HG03432 (cell line): ENCODE measurements at regions not wholly inside any gene's neighbourhood (a gene's known extent, or its start where the extent isn't known, plus 50 kb on each side); places are given as distances from the start of the nearest gene placed in this dataset.
"Not testable (repeated sequence)": the region's sequence is repeated elsewhere in the genome, so short reads cannot be mapped to it uniquely, and the experiment has no call there.

Experiments
- ATAC-seq: cut with Tn5 transposase; IDR thresholded peaks from one replicate; pipeline ENCODE4 v1.9.1; 2021; ENCODE audit warnings: mild to moderate bottlenecking, moderate library complexity; ENCODE audit not compliant: unreplicated experiment

DNA sequence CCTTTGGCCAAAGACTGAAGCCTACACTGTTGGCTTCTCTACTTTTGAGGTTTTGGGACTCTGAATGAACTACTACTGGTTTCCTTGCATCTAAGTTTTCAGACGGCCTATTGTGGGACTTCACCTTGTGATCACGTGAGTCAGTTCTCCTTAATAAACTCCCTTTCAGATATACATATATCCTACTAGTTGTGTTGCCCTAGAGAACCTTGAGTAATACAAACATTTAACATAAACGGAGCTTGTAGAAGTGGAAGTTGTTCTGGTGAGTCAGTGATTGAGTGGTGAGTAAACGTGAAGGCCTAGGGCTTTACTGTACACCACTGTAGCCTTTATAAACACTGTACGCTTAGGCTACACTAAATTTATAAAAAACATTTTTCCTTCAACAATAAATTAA, 107.2 kb upstream of the CDH2 start:
- ATAC-seq = no peak

DNA sequence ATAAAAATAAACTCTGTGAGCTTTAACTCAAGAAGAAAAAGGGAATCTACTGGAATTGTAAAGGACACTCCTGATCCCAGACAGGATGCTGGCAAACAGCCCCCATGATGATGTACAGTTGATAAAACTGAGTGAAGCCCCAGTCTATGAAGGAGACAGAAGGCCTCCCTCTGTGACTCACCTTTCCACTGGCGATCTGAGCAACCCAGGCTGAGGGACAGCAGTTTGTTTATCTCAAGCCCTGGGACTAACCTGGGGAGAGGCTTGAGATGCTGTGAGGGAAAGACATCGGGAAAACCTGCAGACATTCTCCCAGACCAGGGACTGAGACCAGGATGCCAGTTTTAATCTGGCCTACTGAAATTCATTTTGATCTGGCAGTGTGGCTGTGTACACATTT, 104.5 kb upstream of the CDH2 start:
- ATAC-seq = no peak

- no peak for ATAC-seq
Measured at GRCh38 chr18:28269750-28270149, 92.8 kb upstream of the CDH2 start.

GRCh38 chr18:28267878-28268625, 91.1 kb upstream of the CDH2 start:
- ATAC-seq = no peak

DNA sequence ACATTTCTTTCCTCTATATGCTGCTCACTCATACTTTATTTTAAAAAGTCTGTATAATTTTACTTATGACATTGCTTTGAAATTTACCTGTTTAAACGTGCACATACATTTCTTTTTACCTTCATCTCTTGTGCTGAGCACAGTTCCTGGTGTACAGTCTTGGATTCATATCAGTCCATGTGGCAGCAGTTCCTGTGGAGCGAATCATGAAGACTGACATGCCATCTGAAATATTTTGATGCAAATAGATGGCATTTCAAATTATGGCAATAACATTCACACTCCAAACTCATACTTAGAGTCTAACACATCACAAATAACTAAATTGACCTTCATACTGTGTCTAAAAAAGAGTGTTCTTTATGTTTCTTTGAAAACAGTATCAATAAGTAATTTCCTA, 90.3 kb upstream of the CDH2 start:
- ATAC-seq = no peak

GRCh38 chr18:28256166-28256565, 79.2 kb upstream of the CDH2 start:
- no peak for ATAC-seq

GRCh38 chr18:28248653-28249052, 71.7 kb upstream of the CDH2 start:
- ATAC-seq = no peak

DNA sequence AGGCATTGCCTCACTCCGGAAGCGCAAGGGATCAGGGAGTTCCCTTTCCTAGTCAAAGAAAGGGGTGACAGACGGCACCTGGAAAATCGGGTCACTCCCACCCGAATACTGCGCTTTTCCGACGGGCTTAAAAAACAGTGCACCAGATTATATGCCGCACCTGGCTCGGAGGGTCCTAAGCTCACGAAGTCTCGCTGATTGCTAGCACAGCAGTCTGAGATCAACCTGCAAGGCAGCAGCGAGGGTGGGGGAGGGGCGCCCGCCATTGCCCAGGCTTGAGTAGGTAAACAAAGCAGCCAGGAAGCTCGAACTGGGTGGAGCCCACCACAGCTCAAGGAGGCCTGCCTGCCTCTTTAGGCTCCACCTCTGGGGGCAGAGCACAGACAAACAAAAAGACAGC, 63.7 kb upstream of the CDH2 start:
- ATAC-seq = not testable (repeated sequence)

GRCh38 chr18:28236487-28236886, 59.6 kb upstream of the CDH2 start:
- ATAC-seq = no peak
